GM21390 (cell line): ENCODE measurements at regions not wholly inside any gene's neighbourhood (a gene's known extent, or its start where the extent isn't known, plus 50 kb on each side); places are given as distances from the start of the nearest gene placed in this dataset.

Experiments used
- ATAC-seq: cut with Tn5 transposase; IDR thresholded peaks from one replicate; pipeline ENCODE4 v1.9.1; 2021; ENCODE audit not compliant: unreplicated experiment

DNA sequence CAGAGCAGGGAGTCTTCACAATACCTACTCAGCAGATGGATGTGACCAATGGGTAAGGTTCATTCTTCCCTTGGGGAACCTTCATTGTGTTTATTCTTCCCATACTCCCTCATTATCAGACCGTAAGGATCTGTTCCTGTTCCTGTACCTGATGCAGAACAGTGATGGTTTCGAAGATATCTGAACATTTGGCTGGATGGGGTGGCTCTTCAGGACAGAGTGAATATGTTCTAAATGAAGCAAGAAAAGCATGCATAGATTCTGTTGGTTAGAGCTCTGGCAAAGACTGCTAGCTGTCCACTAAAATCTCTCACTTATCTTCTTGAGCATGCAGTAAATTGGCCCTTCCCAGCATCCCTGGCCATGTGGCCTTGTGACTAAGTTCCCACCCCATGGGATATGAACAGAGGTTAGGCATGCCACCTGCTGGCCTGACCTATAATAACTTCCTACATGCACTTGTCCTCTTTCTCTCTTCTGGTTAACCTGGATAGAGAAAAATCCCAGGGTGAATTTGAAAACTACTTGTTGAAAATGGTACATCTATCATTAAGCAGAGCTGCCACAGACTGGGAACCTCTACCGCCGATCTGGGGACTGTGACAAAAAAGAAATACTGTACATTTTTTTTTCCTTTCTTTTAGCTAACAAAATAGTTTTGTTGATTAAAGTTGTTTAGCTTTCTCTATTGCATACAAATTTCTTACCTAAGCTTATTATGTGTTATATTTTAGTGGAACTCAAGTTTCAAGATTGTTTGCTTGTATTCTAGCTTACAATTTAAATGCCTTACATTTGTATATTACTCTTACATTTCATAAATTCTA, 60.0 kb upstream of the BANK1 start:
- ATAC-seq: peak; percentile 98

DNA sequence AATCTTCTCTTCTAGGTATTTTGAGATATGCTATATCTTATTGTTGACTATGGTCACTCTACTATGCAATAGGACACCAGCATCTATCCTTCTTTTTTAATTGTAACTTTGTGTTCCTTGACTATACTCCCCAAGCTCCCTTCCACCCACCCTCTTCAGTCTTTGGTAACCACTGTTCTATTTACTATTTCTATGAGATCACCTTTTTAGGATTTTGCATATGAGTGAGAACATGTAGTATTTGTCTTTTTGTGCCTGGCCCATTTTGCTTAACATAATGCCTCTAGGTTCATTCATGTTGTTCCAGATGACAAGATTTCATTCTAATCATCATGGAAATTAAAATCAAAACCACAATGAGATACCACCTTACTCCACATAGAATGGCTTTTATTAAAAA, 63.3 kb upstream of the BANK1 start:
- no peak for ATAC-seq

DNA sequence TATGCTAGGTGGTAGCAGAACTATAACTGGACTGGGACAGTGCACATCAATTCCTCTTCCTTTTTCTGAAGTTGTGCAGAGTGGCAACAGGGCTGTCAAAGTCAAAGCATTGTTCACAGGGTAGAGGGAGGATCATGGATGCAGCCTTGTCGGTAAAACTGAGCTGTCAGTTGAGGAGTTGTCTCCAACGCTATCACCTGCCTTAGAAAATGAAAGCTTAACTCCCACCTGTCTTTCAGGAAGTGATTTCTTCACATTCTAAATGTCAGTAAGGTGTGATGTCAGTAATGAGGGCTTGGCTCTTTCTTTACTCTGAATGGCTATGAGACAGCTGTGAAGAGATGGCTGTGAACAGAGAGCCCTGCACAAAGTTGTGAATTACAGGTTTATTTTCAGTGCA, 66.4 kb upstream of the BANK1 start:
- peak; percentile 49 for ATAC-seq

DNA sequence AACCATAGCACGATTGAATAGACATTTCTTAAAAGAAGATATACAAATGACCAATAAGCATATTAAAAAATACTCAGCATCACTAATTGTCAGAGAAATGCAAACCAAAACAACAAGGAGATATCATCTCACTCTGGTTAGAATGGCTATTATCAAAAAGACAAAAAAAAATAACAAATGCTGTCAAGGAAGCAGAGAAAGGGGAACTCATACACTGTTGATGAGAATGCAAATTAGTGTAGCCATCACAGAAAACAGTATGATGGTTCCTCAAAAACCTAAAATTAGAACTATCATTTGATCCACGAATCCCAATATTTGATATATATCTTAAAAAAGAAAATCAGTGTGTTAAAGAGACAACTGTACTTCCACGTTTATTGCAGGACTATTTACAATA, 71.7 kb upstream of the BANK1 start:
- no peak for ATAC-seq

DNA sequence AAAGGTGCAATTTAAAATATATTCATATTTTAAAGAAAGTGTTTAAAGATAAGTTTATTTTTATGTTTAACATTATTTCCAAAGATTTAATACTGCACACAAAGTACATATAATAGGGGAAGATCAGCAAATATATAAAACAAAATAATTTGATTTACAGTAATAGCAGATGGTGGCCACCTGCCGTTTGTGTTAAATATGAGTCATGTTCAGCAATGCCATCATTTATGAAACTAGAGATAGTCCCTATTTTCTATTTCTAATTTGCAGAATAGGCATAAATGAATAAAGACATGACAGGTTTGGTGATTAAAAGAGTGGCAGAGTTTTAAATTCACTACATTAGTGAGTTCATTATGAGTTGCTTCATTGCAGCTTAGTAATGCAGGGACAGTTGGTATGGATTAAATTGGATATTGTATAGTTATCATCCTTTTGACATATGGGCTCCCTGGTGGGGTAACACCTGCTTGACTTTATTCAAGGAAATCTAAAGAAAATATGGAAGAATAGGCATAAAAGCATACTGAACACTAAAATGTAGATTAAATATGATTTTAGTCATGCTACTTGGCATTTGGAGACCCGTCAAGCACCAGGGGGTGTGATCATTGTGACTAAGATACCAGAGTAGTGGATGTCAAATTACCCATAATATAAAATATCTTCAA, 78.8 kb upstream of the BANK1 start:
- no peak for ATAC-seq

DNA sequence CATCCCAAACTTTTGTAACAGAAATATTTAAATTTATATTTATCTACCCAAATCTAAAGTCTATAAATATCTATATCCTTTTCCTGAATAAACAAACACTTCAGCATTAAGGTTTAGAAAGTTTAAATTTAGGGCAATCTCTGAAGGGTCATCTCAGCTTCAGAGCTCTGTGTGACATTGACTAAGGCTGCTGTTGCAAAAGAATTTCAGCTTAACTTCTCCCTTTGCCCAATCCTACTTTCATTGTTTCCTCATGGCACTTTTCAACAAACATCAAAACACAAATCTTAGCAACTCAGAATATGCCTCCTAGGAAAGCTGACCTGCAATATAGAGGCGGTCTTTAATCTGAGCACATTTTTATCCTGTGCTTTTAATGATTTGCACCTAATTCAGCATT, 79.7 kb upstream of the BANK1 start:
- ATAC-seq: no peak

DNA sequence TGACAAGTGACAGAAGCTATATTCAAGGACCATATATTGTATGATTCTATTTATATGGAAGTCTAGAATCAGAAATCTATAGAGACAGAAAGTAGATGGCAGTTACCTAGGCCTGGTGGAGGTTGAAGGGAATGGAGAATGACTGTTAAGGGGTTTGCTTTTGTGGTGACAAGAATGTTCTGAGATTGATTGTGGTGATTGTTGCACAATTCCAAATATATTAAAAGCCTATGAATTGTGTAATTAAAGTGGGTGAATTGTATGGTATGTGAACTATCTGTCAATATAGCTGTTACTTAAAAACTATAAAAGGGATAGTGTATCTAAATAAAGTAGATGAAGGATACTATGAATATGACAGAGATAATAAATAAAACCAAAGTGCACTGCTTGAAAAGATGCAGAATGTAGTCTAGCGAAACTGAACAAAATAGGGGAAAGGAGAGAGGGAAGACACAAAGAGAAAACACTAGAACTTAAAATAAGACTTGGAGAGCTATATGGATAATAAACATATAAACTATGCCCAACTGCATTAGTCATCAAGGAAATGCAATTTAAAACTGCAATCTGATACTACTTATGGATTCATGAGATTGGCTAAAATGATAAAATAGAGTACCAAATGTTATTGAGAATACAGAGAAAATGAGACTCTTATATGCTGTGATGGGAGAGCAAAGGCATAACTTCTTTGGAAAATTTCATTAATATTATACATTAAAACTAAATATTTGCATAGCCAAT, 82.1 kb upstream of the BANK1 start:
- no peak for ATAC-seq

DNA sequence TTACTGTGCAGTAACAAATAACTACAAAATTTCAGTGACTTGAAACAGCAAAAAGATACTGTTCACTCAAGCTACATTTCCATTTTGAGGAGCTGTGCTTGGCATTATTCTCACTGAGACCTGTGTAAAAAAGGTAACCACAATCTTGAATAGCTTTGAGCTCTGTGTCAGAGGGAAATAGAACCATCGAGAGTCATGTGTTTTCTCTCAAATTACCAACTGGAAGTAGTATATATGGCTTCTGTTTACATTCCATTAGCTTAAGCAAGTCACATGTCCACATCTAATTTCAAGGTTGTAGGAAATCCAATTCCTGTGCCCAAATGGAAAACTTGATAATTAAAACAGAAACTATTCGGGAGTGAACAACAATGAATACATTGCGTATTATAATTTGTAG, 82.9 kb upstream of the BANK1 start:
- ATAC-seq: no peak

DNA sequence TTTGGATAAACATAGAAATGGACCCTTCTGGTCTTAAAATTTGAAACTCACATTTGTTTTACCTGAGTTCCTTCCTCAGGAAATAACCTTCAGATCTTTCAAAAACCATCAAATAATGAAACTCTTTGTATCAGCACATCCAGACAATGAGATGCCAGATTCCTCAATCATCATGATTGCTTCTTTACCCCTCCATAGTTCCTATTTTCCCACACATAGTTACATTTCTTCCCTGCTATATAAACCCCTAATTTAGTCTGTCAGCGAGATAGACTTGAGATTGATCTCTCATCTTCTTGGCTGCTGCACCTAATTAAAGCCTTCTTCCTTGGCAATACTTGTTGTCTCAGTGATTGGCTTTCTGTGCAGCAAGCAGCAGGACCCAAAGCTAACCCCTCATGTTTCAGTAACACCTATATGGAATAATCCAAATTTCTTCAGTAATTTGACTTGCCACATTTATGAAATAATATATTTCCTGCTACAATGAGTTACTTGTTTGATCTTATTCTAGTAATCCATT, 83.9 kb upstream of the BANK1 start:
- ATAC-seq: no peak

DNA sequence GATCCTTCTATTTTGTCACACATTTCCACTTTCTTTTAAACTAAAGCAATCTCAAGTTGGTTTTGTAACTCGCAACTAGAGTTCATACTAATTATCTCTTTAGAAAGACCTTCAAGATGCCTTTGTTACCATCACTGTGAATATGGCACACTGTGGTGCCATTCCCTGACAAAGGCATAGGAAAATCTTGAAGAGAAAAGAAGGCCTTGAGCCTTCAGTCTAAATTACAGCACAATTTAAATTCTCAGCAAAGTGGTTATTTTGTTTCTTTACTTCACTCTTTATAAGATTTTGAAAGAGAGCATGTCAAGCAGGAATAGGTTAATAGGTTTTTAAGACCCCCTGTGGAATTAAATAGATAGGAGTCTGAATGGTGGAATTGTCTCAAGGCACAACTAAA, 89.0 kb upstream of the BANK1 start:
- ATAC-seq: no peak

DNA sequence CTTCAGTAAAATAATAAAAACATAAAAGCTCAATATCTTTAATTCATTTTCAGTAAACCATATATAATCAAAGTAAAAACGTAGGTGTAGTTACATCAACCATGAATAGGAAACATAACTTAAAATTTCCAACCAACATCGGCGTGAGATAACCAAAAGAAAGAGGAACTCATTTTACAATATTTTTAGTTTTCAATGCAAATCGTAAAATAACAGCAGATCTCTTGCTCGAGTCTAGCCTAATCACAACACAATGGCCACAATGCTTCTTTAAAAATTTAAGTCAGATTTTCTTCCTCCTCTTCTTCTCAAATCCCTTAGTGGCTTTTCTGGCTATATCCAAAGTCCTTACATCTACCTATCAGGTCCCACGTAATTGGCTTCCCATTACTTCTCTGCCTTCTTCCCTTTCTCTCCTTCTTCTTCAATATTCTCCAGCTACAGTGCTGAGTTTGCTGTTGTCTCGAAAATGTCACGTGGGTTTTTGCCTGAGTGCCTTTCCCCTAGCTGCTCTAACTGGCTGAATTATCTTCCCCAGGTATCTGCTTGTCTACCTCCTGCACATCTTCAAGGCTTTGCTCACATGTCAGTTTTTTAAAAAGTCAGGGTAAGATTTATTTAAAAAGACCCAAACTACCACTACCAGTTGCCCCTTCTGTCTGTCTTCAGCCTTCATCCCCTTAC, 90.9 kb upstream of the BANK1 start:
- no peak for ATAC-seq

DNA sequence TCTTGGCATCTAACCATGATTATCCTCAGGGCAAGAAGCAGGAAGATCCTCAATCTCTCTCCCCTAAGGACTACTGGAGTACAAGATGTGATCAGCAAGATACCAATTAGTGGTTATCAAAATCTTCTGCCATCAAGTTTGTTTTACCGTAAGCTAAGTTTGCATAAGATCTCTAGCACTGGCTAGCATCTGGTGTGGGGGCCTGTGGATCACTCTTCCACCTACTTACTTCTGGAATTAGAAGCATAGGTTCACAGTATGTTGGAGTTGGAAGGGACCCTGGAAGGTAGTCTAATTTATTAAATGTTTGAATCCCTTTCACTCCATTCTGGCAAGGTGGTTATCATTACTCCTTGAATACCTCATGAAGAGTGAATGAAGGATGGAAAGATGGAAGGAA, 93.3 kb upstream of the BANK1 start:
- no peak for ATAC-seq

DNA sequence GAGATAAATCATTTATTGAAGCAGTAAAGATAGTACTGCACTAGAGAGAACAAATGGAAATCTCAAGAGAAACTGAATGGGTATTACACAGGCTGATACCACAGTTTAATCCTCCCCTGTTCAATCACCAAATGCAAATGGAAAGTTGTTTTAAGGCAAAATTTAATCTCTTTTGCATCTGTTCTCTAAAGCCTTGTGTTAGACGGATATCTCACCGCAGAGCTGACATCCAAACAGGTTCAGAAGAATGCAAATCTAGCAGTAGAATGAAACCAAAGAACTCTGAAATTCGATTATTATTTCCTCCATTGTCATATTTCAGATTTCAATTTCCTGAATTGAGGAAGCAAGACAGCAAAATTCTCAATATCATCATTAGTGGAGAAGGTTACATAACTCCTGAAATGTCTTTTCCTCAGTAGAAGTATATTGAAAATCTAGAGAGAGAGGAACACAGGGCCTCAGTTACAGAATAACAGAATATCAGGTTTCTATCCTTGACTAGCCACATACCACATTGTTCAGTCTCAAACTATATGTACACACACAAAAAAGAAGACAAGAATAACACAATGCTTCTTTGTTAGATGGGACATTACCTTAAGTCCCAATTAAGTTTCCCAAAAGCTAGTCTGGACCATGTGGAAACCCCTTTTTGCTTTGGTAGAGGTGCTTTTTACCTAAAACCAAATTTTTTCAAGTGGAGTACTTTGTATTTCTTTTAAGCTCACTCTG, 94.1 kb upstream of the BANK1 start:
- no peak for ATAC-seq

DNA sequence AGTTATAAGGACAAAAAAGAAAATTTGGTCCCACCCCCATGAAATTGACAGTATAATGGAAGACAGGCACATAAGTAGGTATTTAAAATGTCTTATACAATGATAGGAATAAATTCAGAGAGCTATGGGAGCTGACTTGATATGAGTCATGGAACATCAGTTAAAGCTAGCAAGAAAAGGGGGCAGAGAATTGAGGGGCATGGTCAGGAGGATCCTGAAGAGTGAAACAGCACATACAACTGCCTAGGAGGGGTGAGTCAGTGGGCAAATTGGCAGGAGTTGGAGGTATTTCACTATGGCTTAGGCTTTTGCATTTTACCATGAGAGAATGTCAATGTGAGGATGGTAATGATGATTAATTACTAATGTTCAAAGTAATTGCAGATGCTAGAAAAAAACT, 95.4 kb upstream of the BANK1 start:
- ATAC-seq: no peak

DNA sequence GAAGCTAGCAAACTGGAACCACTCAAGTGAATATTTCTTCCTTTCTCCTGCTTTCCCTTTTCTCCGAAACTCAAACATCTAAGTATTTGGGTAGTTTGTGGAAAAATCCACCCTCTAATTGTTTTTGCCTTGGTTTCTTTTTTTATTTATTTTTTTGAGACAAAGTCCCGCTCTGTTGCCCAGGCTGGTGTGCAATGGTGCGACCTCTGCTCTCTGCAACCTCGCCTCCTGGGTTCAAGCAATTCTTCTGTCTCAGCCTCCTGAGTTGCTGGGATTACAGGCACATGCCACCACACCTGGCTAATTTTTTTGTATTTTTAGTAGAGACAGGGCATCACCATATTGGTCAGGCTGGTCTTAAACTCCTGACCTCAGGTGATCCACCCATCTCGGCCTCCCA, 96.1 kb upstream of the BANK1 start:
- ATAC-seq: peak; percentile 18

DNA sequence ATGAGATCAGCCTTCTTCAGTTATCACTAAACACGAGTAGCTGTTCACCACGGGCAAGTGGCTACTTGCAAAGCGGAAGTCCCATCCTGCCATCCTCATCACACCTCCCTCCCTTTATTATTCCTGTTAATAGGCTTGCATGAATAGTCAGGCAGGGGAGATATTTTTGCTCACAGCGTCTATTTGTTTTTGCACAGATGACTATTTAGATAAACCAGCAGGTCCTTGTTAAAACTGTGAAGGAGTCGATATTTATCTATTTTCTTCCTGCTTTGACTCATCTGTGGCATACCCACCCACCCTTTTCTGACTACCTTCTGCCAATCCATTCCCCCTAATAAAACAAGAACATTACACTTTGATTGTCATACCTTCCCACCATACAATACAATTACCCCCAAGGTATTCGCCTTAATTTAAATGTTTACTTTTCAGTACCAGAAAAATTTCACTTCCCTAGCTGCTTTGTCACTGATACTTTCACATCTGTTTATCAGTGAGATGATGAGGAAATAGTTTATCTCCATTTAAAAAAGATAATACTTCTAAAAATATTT, 96.6 kb upstream of the BANK1 start:
- ATAC-seq: peak; percentile 81

DNA sequence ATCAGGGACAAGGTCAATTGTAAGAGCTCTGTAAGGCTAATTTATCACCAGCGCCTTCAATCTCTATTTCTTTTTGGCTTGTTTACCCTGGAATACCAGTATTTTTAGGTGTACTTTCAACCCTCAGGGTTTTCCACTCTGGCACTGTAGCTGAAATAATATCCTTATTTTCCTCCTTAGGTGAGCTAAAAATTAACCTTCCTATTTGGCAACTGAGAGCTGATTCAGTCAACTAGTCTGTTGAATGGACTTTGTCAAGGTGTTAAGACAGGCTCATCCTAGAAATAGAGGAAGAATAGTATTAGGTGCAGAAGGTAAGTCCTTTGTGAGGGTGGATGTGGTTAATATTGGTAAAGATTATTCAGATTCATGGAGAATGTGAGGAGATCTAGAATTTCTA, 101.3 kb upstream of the BANK1 start:
- no peak for ATAC-seq

DNA sequence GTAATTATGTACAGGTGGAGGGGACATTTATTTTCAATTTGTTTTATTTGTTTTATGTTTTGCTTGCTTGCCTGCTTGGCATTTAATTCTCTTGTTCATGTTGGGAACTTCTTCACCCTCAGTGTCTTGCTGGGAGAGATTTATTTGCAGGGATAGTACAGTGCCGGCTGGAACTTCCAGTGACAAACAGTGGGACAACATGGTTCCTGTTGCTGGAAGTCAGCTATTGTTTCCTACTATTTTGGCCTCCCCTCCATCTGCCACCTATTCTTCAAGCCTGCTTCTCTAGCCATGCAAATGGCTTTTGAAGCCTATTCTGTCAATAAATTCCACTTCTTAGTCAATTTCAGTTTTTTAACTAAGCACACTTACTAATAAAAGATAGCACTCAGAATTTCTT, 105.4 kb upstream of the BANK1 start:
- ATAC-seq: no peak

DNA sequence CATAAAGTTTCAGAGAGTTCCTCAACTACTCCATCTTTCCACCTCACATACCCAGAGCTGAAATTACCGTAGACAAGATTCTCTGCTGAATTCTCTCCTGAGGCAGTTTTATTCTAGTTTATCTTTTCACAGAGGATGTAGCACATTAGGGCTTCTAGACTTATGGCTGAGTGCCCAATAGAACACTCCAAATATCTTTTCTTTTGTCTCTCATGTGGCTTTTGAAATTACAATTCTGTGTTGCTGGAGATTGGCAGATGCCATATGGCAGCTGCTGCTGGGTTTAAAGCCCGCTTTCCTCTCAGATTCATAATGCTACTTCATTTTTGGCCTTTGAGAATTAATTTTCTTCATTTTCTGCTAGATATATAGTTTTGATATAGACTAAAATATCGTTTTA, 107.6 kb upstream of the BANK1 start:
- no peak for ATAC-seq

DNA sequence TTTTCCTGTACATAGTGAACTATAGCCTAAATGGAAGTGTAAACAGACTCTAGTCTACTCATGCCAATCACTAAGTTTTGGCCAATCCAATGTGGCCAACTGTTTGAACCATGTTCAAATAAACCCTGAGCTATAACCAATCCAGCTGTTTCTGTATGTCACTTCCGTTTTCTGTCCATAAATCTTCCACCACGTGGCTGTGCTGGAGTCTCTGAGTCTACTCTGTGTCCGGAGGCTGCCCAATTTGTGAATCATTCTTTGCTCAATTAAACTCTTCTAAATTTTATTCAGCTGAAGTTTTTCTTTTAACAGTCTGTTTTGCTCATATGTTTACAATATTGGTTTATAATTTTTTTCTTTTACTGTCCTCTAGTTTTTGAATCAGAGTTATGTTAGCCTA, 112.3 kb upstream of the BANK1 start:
- no peak for ATAC-seq
